ENCODE measurements at regions not wholly inside any gene's neighbourhood (a gene's known extent, or its start where the extent isn't known, plus 50 kb on each side); places are given as distances from the start of the nearest gene placed in this dataset.

DNA sequence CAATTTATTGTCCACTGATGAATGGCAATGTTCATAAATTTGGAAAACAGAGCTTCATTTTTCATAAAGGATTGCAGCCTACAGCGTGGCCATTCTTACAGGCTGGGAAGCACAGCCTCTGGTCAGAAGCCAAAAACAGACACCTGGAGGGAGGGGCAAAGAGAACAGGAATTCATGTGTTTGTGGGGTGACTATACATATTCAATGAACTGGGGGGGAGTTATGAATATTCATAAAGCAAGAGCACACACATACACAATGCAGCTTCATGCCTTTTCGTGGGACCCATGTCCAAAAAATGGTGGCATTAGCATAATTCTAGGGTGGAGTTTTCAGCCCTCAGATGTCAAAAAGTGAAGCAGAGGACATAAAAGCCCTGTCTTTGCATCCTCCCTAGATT lies 173.3 kb downstream of the VEGFC start:
- TF ChIP-seq ZBTB8A (tag by site-specific recombination; IDR thresholded peaks at IDR 0.05): no peak
- TF ChIP-seq, protein P1, sequence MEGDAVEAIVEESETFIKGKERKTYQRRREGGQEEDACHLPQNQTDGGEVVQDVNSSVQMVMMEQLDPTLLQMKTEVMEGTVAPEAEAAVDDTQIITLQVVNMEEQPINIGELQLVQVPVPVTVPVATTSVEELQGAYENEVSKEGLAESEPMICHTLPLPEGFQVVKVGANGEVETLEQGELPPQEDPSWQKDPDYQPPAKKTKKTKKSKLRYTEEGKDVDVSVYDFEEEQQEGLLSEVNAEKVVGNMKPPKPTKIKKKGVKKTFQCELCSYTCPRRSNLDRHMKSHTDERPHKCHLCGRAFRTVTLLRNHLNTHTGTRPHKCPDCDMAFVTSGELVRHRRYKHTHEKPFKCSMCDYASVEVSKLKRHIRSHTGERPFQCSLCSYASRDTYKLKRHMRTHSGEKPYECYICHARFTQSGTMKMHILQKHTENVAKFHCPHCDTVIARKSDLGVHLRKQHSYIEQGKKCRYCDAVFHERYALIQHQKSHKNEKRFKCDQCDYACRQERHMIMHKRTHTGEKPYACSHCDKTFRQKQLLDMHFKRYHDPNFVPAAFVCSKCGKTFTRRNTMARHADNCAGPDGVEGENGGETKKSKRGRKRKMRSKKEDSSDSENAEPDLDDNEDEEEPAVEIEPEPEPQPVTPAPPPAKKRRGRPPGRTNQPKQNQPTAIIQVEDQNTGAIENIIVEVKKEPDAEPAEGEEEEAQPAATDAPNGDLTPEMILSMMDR (tag by site-specific recombination; IDR thresholded peaks at IDR 0.05): no peak
- no peak for TF ChIP-seq ZNF510 (tag by site-specific recombination; IDR thresholded peaks at IDR 0.05; ENCODE audit: insufficient replicate concordance)
- TF ChIP-seq, protein P2, sequence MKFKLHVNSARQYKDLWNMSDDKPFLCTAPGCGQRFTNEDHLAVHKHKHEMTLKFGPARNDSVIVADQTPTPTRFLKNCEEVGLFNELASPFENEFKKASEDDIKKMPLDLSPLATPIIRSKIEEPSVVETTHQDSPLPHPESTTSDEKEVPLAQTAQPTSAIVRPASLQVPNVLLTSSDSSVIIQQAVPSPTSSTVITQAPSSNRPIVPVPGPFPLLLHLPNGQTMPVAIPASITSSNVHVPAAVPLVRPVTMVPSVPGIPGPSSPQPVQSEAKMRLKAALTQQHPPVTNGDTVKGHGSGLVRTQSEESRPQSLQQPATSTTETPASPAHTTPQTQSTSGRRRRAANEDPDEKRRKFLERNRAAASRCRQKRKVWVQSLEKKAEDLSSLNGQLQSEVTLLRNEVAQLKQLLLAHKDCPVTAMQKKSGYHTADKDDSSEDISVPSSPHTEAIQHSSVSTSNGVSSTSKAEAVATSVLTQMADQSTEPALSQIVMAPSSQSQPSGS (tag by site-specific recombination; IDR thresholded peaks at IDR 0.05; ENCODE audit: low read depth): no peak
- TF ChIP-seq ZNF324 (tag by site-specific recombination; IDR thresholded peaks at IDR 0.05): no peak
- no peak for TF ChIP-seq MYNN (tag by site-specific recombination; IDR thresholded peaks at IDR 0.05; ENCODE audit: borderline replicate concordance)
- TF ChIP-seq, protein P3, sequence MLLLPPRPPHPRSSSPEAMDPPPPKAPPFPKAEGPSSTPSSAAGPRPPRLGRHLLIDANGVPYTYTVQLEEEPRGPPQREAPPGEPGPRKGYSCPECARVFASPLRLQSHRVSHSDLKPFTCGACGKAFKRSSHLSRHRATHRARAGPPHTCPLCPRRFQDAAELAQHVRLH (tag by site-specific recombination; IDR thresholded peaks at IDR 0.05): no peak
- TF ChIP-seq ZNF521 (tag by site-specific recombination; IDR thresholded peaks at IDR 0.05): no peak
- TF ChIP-seq ZSCAN30 (tag by site-specific recombination; IDR thresholded peaks at IDR 0.05): no peak
- no peak for TF ChIP-seq ZNF138 (tag by site-specific recombination; IDR thresholded peaks at IDR 0.05; ENCODE audit: borderline replicate concordance)
- TF ChIP-seq SP7 (tag by site-specific recombination; IDR thresholded peaks at IDR 0.05): no peak
- TF ChIP-seq, protein P4, sequence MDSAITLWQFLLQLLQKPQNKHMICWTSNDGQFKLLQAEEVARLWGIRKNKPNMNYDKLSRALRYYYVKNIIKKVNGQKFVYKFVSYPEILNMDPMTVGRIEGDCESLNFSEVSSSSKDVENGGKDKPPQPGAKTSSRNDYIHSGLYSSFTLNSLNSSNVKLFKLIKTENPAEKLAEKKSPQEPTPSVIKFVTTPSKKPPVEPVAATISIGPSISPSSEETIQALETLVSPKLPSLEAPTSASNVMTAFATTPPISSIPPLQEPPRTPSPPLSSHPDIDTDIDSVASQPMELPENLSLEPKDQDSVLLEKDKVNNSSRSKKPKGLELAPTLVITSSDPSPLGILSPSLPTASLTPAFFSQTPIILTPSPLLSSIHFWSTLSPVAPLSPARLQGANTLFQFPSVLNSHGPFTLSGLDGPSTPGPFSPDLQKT (IDR thresholded peaks at IDR 0.05; ENCODE audit: borderline replicate concordance, low read depth, low read length): no peak
- no peak for TF ChIP-seq YY1 (tag by site-specific recombination; IDR thresholded peaks at IDR 0.05)
- TF ChIP-seq, protein P5, sequence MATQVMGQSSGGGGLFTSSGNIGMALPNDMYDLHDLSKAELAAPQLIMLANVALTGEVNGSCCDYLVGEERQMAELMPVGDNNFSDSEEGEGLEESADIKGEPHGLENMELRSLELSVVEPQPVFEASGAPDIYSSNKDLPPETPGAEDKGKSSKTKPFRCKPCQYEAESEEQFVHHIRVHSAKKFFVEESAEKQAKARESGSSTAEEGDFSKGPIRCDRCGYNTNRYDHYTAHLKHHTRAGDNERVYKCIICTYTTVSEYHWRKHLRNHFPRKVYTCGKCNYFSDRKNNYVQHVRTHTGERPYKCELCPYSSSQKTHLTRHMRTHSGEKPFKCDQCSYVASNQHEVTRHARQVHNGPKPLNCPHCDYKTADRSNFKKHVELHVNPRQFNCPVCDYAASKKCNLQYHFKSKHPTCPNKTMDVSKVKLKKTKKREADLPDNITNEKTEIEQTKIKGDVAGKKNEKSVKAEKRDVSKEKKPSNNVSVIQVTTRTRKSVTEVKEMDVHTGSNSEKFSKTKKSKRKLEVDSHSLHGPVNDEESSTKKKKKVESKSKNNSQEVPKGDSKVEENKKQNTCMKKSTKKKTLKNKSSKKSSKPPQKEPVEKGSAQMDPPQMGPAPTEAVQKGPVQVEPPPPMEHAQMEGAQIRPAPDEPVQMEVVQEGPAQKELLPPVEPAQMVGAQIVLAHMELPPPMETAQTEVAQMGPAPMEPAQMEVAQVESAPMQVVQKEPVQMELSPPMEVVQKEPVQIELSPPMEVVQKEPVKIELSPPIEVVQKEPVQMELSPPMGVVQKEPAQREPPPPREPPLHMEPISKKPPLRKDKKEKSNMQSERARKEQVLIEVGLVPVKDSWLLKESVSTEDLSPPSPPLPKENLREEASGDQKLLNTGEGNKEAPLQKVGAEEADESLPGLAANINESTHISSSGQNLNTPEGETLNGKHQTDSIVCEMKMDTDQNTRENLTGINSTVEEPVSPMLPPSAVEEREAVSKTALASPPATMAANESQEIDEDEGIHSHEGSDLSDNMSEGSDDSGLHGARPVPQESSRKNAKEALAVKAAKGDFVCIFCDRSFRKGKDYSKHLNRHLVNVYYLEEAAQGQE (tag by site-specific recombination; IDR thresholded peaks at IDR 0.05): no peak
